ENCODE measurements at regions not wholly inside any gene's neighbourhood (a gene's known extent, or its start where the extent isn't known, plus 50 kb on each side); places are given as distances from the start of the nearest gene placed in this dataset.

GRCh38 chr2:44116319-44116718, 52.4 kb upstream of the PPM1B start:
- in situ Hi-C loops (cut with MboI; ENCODE audit: low sequenced_read_pairs), result no loop called here

- in situ Hi-C loops (cut with MboI; ENCODE audit: low sequenced_read_pairs), result no loop called here
Measured at GRCh38 chr2:44118257-44118656, 50.4 kb upstream of the PPM1B start.
